ENCODE measurements at regions not wholly inside any gene's neighbourhood (a gene's known extent, or its start where the extent isn't known, plus 50 kb on each side); places are given as distances from the start of the nearest gene placed in this dataset.

GRCh38 chr18:78240101-78240500 is 739.5 kb upstream of the SALL3 start:
- WGBS, 2 donors (ENCODE audit: extremely low coverage in 2 of 2, insufficient read length in 2 of 2, insufficient replicate concordance in 1 of 2) = no CpG with 5 or more reads among the region's 13 CpGs

GRCh38 chr18:78240627-78241252 is 738.9 kb upstream of the SALL3 start:
- Histone ChIP-seq H3K27me3 (ENCODE audit: control insufficient read depth in 3 of 3, insufficient read depth in 3 of 3, low read depth in 1 of 3, low read length in 3 of 3) (peaks cover 0 to 3% (median 0%) of the 10 kb centered on the region in 3 experiments), H2BK12ac (ENCODE audit: low read length) (no peak overlapping the region), H3K4me3 (ENCODE audit: low read length in 2 of 2) (no peak overlapping the region), H2BK15ac (ENCODE audit: low read length) (no peak overlapping the region), H3K9me3 (replicated peaks in 1 of 2; ENCODE audit: control insufficient read depth in 2 of 2, insufficient read depth in 1 of 2, low read depth in 1 of 2, low read length in 2 of 2) (peaks cover 0 to 6% of the 10 kb centered on the region in 2 donors), H4K8ac (ENCODE audit: low read depth, low read length) (no peak overlapping the region), H3K4me2 (ENCODE audit: insufficient read depth, low read length, poor library complexity, severe bottlenecking) (no peak overlapping the region), H3K79me1 (ENCODE audit: low read depth, low read length) (no peaks in the 10 kb centered on the region), H3K14ac (ENCODE audit: low read length) (no peak overlapping the region), H3K4me1 (ENCODE audit: control insufficient read depth in 2 of 2, insufficient read depth in 1 of 2, low read depth in 1 of 2, low read length in 2 of 2) (peaks cover 12 to 13% of the 10 kb centered on the region in 2 donors), H2AK5ac (ENCODE audit: low read depth, low read length) (no peak overlapping the region), H4K91ac (ENCODE audit: low read depth, low read length, poor library complexity) (no peak overlapping the region), H2AFZ (ENCODE audit: low read length) (peak overlapping the region; percentile 36), H3K18ac (ENCODE audit: low read length) (peak overlapping the region; percentile 1), H3K4ac (ENCODE audit: low read length) (no peak overlapping the region), H3K27ac (replicated peaks; ENCODE audit: low read length) (no peak overlapping the region), H3K23ac (ENCODE audit: low read depth, low read length, poor library complexity) (no peak overlapping the region), H3K9ac (ENCODE audit: low read depth, low read length, poor library complexity) (no peak overlapping the region), H3K36me3 (replicated peaks in 1 of 2; ENCODE audit: control insufficient read depth in 2 of 2, insufficient read depth in 2 of 2, low read length in 2 of 2) (no peaks in the 10 kb centered on the region), H2BK5ac (ENCODE audit: low read length) (no peak overlapping the region), H2BK120ac (ENCODE audit: low read depth, low read length) (no peak overlapping the region)
- WGBS, 2 donors (ENCODE audit: extremely low coverage in 2 of 2, insufficient read length in 2 of 2, insufficient replicate concordance in 1 of 2) = no CpG with 5 or more reads among the region's 16 CpGs
- DNase-seq (ENCODE audit: low spot score) = no peak

More at GRCh38 chr18:78240101-78240500, 739.5 kb upstream of the SALL3 start:
- no peak overlapping the region for H2BK5ac ChIP-seq (ENCODE audit: low read length)
- no peak overlapping the region for H3K4me3 ChIP-seq (ENCODE audit: low read length in 2 of 2)
- peaks cover 12 to 13% of the 10 kb centered on the region in 2 donors for H3K4me1 ChIP-seq (ENCODE audit: control insufficient read depth in 2 of 2, insufficient read depth in 1 of 2, low read depth in 1 of 2, low read length in 2 of 2)
- H3K27ac ChIP-seq (replicated peaks; ENCODE audit: low read length) = no peak overlapping the region
- H2BK15ac ChIP-seq (ENCODE audit: low read length) = no peak overlapping the region
- H4K8ac ChIP-seq (ENCODE audit: low read depth, low read length) = no peak overlapping the region
- peaks cover 0 to 6% of the 10 kb centered on the region in 2 donors for H3K9me3 ChIP-seq (replicated peaks in 1 of 2; ENCODE audit: control insufficient read depth in 2 of 2, insufficient read depth in 1 of 2, low read depth in 1 of 2, low read length in 2 of 2)
- H3K4ac ChIP-seq (ENCODE audit: low read length) = no peak overlapping the region
- H3K23ac ChIP-seq (ENCODE audit: low read depth, low read length, poor library complexity) = no peak overlapping the region
- no peak overlapping the region for H2BK12ac ChIP-seq (ENCODE audit: low read length)
- no peak overlapping the region for H2AFZ ChIP-seq (ENCODE audit: low read length)
- no peak for DNase-seq (ENCODE audit: low spot score)
- H2BK120ac ChIP-seq (ENCODE audit: low read depth, low read length) = no peak overlapping the region
- no peak overlapping the region for H2AK5ac ChIP-seq (ENCODE audit: low read depth, low read length)
- H3K9ac ChIP-seq (ENCODE audit: low read depth, low read length, poor library complexity) = no peak overlapping the region
- no peaks in the 10 kb centered on the region for H3K79me1 ChIP-seq (ENCODE audit: low read depth, low read length)
- H3K18ac ChIP-seq (ENCODE audit: low read length) = no peak overlapping the region
- H3K27me3 ChIP-seq (ENCODE audit: control insufficient read depth in 3 of 3, insufficient read depth in 3 of 3, low read depth in 1 of 3, low read length in 3 of 3) = peaks cover 0 to 3% (median 0%) of the 10 kb centered on the region in 3 experiments
- no peaks in the 10 kb centered on the region for H3K36me3 ChIP-seq (replicated peaks in 1 of 2; ENCODE audit: control insufficient read depth in 2 of 2, insufficient read depth in 2 of 2, low read length in 2 of 2)
- H3K4me2 ChIP-seq (ENCODE audit: insufficient read depth, low read length, poor library complexity, severe bottlenecking) = no peak overlapping the region
- H3K14ac ChIP-seq (ENCODE audit: low read length) = no peak overlapping the region
- no peak overlapping the region for H4K91ac ChIP-seq (ENCODE audit: low read depth, low read length, poor library complexity)

DNA sequence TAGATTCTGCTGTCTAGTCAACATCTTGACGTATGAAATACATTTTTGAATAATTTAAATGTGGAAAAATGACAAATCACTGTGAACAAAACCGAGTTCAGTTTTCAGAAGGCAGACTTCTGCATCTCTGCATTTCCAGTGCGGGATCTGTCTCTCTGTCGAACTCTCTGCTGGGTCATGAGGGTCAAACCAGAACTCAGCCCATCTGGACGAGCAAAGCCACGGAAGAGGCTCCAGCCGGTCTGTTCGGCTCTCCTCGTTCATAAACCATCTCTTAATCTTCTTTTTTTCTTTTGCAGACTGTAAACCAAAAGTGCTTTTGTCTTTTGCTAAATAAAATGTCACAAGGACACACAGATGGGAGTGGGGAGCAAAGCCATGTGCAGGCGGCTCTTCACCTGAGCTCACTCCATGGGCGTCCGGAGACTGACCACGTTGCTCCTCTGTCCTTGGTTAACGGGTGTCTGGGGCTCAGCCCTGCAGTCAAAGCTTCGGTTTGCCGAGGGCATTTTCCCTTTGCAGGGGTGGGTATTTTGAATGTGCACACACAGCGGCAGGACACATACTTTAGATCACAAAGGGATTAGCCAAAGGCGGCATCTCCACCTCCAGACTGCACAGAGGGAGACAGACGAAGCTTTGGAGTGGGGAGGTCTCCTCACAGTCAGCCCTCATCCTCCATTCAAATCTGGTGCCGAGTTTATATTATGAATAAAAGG is 737.9 kb upstream of the SALL3 start:
- Histone ChIP-seq H3K18ac (ENCODE audit: low read length) (no peak overlapping the region), H3K23ac (ENCODE audit: low read depth, low read length, poor library complexity) (no peak overlapping the region), H4K91ac (ENCODE audit: low read depth, low read length, poor library complexity) (no peak overlapping the region), H2BK12ac (ENCODE audit: low read length) (no peak overlapping the region), H2BK5ac (ENCODE audit: low read length) (no peak overlapping the region), H3K4me1 (ENCODE audit: control insufficient read depth in 2 of 2, insufficient read depth in 1 of 2, low read depth in 1 of 2, low read length in 2 of 2) (peaks cover 13% of the 10 kb centered on the region in 2 donors), H3K4me3 (ENCODE audit: low read length in 2 of 2) (no peak overlapping the region), H4K8ac (ENCODE audit: low read depth, low read length) (no peak overlapping the region), H3K79me1 (ENCODE audit: low read depth, low read length) (no peaks in the 10 kb centered on the region), H2BK120ac (ENCODE audit: low read depth, low read length) (no peak overlapping the region), H3K14ac (ENCODE audit: low read length) (no peak overlapping the region), H3K27me3 (ENCODE audit: control insufficient read depth in 3 of 3, insufficient read depth in 3 of 3, low read depth in 1 of 3, low read length in 3 of 3) (peaks cover 0 to 3% (median 0%) of the 10 kb centered on the region in 3 experiments), H2AK5ac (ENCODE audit: low read depth, low read length) (no peak overlapping the region), H3K27ac (replicated peaks; ENCODE audit: low read length) (no peak overlapping the region), H3K9ac (ENCODE audit: low read depth, low read length, poor library complexity) (no peak overlapping the region), H3K9me3 (replicated peaks in 1 of 2; ENCODE audit: control insufficient read depth in 2 of 2, insufficient read depth in 1 of 2, low read depth in 1 of 2, low read length in 2 of 2) (peaks cover 0 to 6% of the 10 kb centered on the region in 2 donors), H3K4me2 (ENCODE audit: insufficient read depth, low read length, poor library complexity, severe bottlenecking) (peak overlapping the region; percentile 14), H3K4ac (ENCODE audit: low read length) (no peak overlapping the region), H2BK15ac (ENCODE audit: low read length) (no peak overlapping the region), H2AFZ (ENCODE audit: low read length) (peak overlapping the region; percentile 83), H3K36me3 (replicated peaks in 1 of 2; ENCODE audit: control insufficient read depth in 2 of 2, insufficient read depth in 2 of 2, low read length in 2 of 2) (no peaks in the 10 kb centered on the region)
- no peak for DNase-seq (ENCODE audit: low spot score)
- no CpG with 5 or more reads among the region's 20 CpGs for WGBS, 2 donors (ENCODE audit: extremely low coverage in 2 of 2, insufficient read length in 2 of 2, insufficient replicate concordance in 1 of 2)

- WGBS, 2 donors (ENCODE audit: extremely low coverage in 2 of 2, insufficient read length in 2 of 2, insufficient replicate concordance in 1 of 2) = no CpG with 5 or more reads among the region's 2 CpGs
- H2AFZ ChIP-seq (ENCODE audit: low read length) = no peak overlapping the region
- no peak overlapping the region for H2BK12ac ChIP-seq (ENCODE audit: low read length)
- no peaks in the 10 kb centered on the region for H3K79me1 ChIP-seq (ENCODE audit: low read depth, low read length)
- no peak overlapping the region for H3K4me3 ChIP-seq (ENCODE audit: low read length in 2 of 2)
- H2BK15ac ChIP-seq (ENCODE audit: low read length) = no peak overlapping the region
- no peak overlapping the region for H3K18ac ChIP-seq (ENCODE audit: low read length)
- no peak overlapping the region for H4K8ac ChIP-seq (ENCODE audit: low read depth, low read length)
- peak overlapping the region; percentile 14 for H3K4me2 ChIP-seq (ENCODE audit: insufficient read depth, low read length, poor library complexity, severe bottlenecking)
- H3K23ac ChIP-seq (ENCODE audit: low read depth, low read length, poor library complexity) = no peak overlapping the region
- no peak overlapping the region for H3K9ac ChIP-seq (ENCODE audit: low read depth, low read length, poor library complexity)
- peaks cover 0 to 6% of the 10 kb centered on the region in 2 donors for H3K9me3 ChIP-seq (replicated peaks in 1 of 2; ENCODE audit: control insufficient read depth in 2 of 2, insufficient read depth in 1 of 2, low read depth in 1 of 2, low read length in 2 of 2)
- H3K36me3 ChIP-seq (replicated peaks in 1 of 2; ENCODE audit: control insufficient read depth in 2 of 2, insufficient read depth in 2 of 2, low read length in 2 of 2) = no peaks in the 10 kb centered on the region
- H3K27ac ChIP-seq (replicated peaks; ENCODE audit: low read length) = no peak overlapping the region
- peaks cover 13 to 15% of the 10 kb centered on the region in 2 donors for H3K4me1 ChIP-seq (ENCODE audit: control insufficient read depth in 2 of 2, insufficient read depth in 1 of 2, low read depth in 1 of 2, low read length in 2 of 2)
- H2BK5ac ChIP-seq (ENCODE audit: low read length) = no peak overlapping the region
- H2BK120ac ChIP-seq (ENCODE audit: low read depth, low read length) = no peak overlapping the region
- H3K4ac ChIP-seq (ENCODE audit: low read length) = no peak overlapping the region
- H3K27me3 ChIP-seq (ENCODE audit: control insufficient read depth in 3 of 3, insufficient read depth in 3 of 3, low read depth in 1 of 3, low read length in 3 of 3) = peaks cover 0 to 3% (median 0%) of the 10 kb centered on the region in 3 experiments
- no peak for DNase-seq (ENCODE audit: low spot score)
- H3K14ac ChIP-seq (ENCODE audit: low read length) = no peak overlapping the region
- no peak overlapping the region for H2AK5ac ChIP-seq (ENCODE audit: low read depth, low read length)
- H4K91ac ChIP-seq (ENCODE audit: low read depth, low read length, poor library complexity) = no peak overlapping the region
Observed at GRCh38 chr18:78242254-78242643, 737.4 kb upstream of the SALL3 start.

Data from neuronal stem cell (in vitro differentiated cells).